Brain microvascular endothelial cell (primary cell): ENCODE measurements at regions not wholly inside any gene's neighbourhood (a gene's known extent, or its start where the extent isn't known, plus 50 kb on each side); places are given as distances from the start of the nearest gene placed in this dataset.
"Not testable (repeated sequence)": the region's sequence is repeated elsewhere in the genome, so short reads cannot be mapped to it uniquely, and the experiment has no call there.

Experiments
- DNase-seq: peaks from one replicate; pipeline ENCODE4 v3.0.0-alpha.2; 2020
- H3K27ac ChIP-seq: fragments of 250-450 bp; sonication (Bioruptor Pico); 2 replicates; pipeline ENCODE4 v1.5.1; 2020; ENCODE audit warnings: mild to moderate bottlenecking, moderate library complexity
- H3K27me3 ChIP-seq: fragments of 250-450 bp; sonication (Bioruptor Pico); replicated peaks from 2 replicates; pipeline ENCODE4 v1.5.1; 2020; ENCODE audit warnings: mild to moderate bottlenecking
- H3K36me3 ChIP-seq: fragments of 250-450 bp; sonication (Bioruptor Pico); replicated peaks from 2 replicates; pipeline ENCODE4 v1.5.1; 2020; ENCODE audit warnings: mild to moderate bottlenecking
- H3K4me3 ChIP-seq: 2 replicates; pipeline ENCODE4 v1.5.1; 2011; ENCODE audit warnings: low read depth, mild to moderate bottlenecking, control low read depth, low read length, moderate library complexity
- CTCF ChIP-seq: IDR thresholded peaks from 2 replicates; pipeline ENCODE4 v1.5.1; 2011; ENCODE audit warnings: low read depth, mild to moderate bottlenecking, moderate library complexity, low read length, control low read depth, inconsistent platforms; ENCODE audit errors: missing control alignments
- in situ Hi-C: cut with HindIII; loops from 2 replicates; pipeline ENCODE4 v1.10.0; 2017; ENCODE audit warnings: low sequenced_read_pairs, low pct_ligation_motif_present

GRCh38 chr19:28444362-28444761 lies 768.6 kb downstream of the UQCRFS1 start:
- Histone ChIP-seq H3K27ac (no peak overlapping the region), H3K4me3 (no peak overlapping the region), H3K36me3 (no peaks in the 10 kb centered on the region), H3K27me3 (no peaks in the 10 kb centered on the region)
- no peak for TF ChIP-seq CTCF
- in situ Hi-C loops: no loop called here
- DNase-seq: no peak

GRCh38 chr19:28443361-28443760 lies 769.6 kb downstream of the UQCRFS1 start:
- DNase-seq: no peak
- TF ChIP-seq CTCF: no peak
- Histone ChIP-seq H3K27ac (no peak overlapping the region), H3K36me3 (no peaks in the 10 kb centered on the region), H3K4me3 (no peak overlapping the region), H3K27me3 (no peaks in the 10 kb centered on the region)
- in situ Hi-C loops: no loop called here

- no peak for DNase-seq
- in situ Hi-C loops: no loop called here
- Histone ChIP-seq H3K4me3 (no peak overlapping the region), H3K27me3 (no peaks in the 10 kb centered on the region), H3K27ac (no peak overlapping the region), H3K36me3 (no peaks in the 10 kb centered on the region)
- TF ChIP-seq CTCF: no peak
Observed at GRCh38 chr19:28437390-28438346, 775.3 kb downstream of the UQCRFS1 start.

- in situ Hi-C loops: no loop called here
- Histone ChIP-seq H3K36me3 (no peaks in the 10 kb centered on the region), H3K27me3 (no peaks in the 10 kb centered on the region), H3K27ac (no peak overlapping the region), H3K4me3 (no peak overlapping the region)
- TF ChIP-seq CTCF: no peak
- no peak for DNase-seq
Observed at GRCh38 chr19:28436320-28436719, 776.6 kb downstream of the UQCRFS1 start.

- in situ Hi-C loops: no loop called here
- DNase-seq: no peak
Observed at GRCh38 chr19:28435551-28436271, 777.2 kb downstream of the UQCRFS1 start.

GRCh38 chr19:28434794-28435193 lies 778.2 kb downstream of the UQCRFS1 start:
- H3K27me3 ChIP-seq, DNase-seq, in situ Hi-C loops, H3K27ac ChIP-seq, H3K36me3 ChIP-seq, H3K4me3 ChIP-seq: not testable (repeated sequence)

More at GRCh38 chr19:28435551-28436271, 777.2 kb downstream of the UQCRFS1 start:
- no peak overlapping the region for H3K27ac ChIP-seq
- no peak for TF ChIP-seq CTCF
- H3K4me3 ChIP-seq: no peak overlapping the region
- H3K27me3 ChIP-seq: no peaks in the 10 kb centered on the region
- no peaks in the 10 kb centered on the region for H3K36me3 ChIP-seq

- not testable (repeated sequence) for H3K27me3 ChIP-seq
Observed at GRCh38 chr19:28434365-28434764, 778.6 kb downstream of the UQCRFS1 start.

GRCh38 chr19:28433166-28433565 lies 779.8 kb downstream of the UQCRFS1 start:
- H3K36me3 ChIP-seq, in situ Hi-C loops, H3K27ac ChIP-seq, DNase-seq, H3K4me3 ChIP-seq, H3K27me3 ChIP-seq: not testable (repeated sequence)

More at GRCh38 chr19:28434365-28434764, 778.6 kb downstream of the UQCRFS1 start:
- DNase-seq, H3K27ac ChIP-seq, H3K36me3 ChIP-seq, in situ Hi-C loops, H3K4me3 ChIP-seq: not testable (repeated sequence)
